DMS114 treated with DMSO at 0.1 percent for 48 hours (cell line): ENCODE measurements at regions not wholly inside any gene's neighbourhood (a gene's known extent, or its start where the extent isn't known, plus 50 kb on each side); places are given as distances from the start of the nearest gene placed in this dataset.

Experiments used
- DNase-seq: peaks from one replicate; lab custom pipeline; 2025; ENCODE audit not compliant: unreplicated experiment; lab: John Stamatoyannopoulos, UW

GRCh38 chr3:127405791-127406190 lies 117.9 kb upstream of the PRR20G start:
- DNase-seq: no peak

GRCh38 chr3:127405010-127405598 lies 117.3 kb upstream of the PRR20G start:
- no peak for DNase-seq

- no peak for DNase-seq
These were observed 116.6 kb upstream of the PRR20G start for GRCh38 chr3:127404221-127405009.

- DNase-seq: no peak
These were observed 115.9 kb upstream of the PRR20G start for GRCh38 chr3:127403795-127404194.

GRCh38 chr3:127399154-127399553 lies 111.3 kb upstream of the PRR20G start:
- DNase-seq: no peak

- no peak for DNase-seq
These were observed 108.6 kb upstream of the PRR20G start for GRCh38 chr3:127396473-127396872.

- DNase-seq: no peak
These were observed 108.0 kb upstream of the PRR20G start for GRCh38 chr3:127395663-127396355.

GRCh38 chr3:127394984-127395662 lies 107.3 kb upstream of the PRR20G start:
- no peak for DNase-seq

GRCh38 chr3:127394031-127394430 lies 106.2 kb upstream of the PRR20G start:
- DNase-seq: no peak

- no peak for DNase-seq
These were observed 105.4 kb upstream of the PRR20G start for GRCh38 chr3:127393131-127393820.

- no peak for DNase-seq
These were observed 104.3 kb upstream of the PRR20G start for GRCh38 chr3:127392156-127392490.

GRCh38 chr3:127391436-127392155 lies 103.8 kb upstream of the PRR20G start:
- DNase-seq: no peak

GRCh38 chr3:127390365-127391025 lies 102.6 kb upstream of the PRR20G start:
- DNase-seq: no peak

- no peak for DNase-seq
These were observed 102.1 kb upstream of the PRR20G start for GRCh38 chr3:127389913-127390312.

GRCh38 chr3:127389420-127389819 lies 101.6 kb upstream of the PRR20G start:
- no peak for DNase-seq

- DNase-seq: no peak
These were observed 100.6 kb upstream of the PRR20G start for GRCh38 chr3:127388427-127388826.

- DNase-seq: no peak
These were observed 99.8 kb upstream of the PRR20G start for GRCh38 chr3:127387556-127388153.

GRCh38 chr3:127387119-127387518 lies 99.3 kb upstream of the PRR20G start:
- no peak for DNase-seq

GRCh38 chr3:127386490-127386889 lies 98.6 kb upstream of the PRR20G start:
- DNase-seq: no peak

GRCh38 chr3:127385540-127385870 lies 97.7 kb upstream of the PRR20G start:
- no peak for DNase-seq
